HG02870 (cell line): ENCODE measurements at regions not wholly inside any gene's neighbourhood (a gene's known extent, or its start where the extent isn't known, plus 50 kb on each side); places are given as distances from the start of the nearest gene placed in this dataset.
"Not testable (repeated sequence)": the region's sequence is repeated elsewhere in the genome, so short reads cannot be mapped to it uniquely, and the experiment has no call there.

Source experiments
- ATAC-seq: cut with Tn5 transposase; IDR thresholded peaks from one replicate; pipeline ENCODE4 v1.9.1; 2021; ENCODE audit warnings: mild to moderate bottlenecking, moderate library complexity; ENCODE audit not compliant: unreplicated experiment

DNA sequence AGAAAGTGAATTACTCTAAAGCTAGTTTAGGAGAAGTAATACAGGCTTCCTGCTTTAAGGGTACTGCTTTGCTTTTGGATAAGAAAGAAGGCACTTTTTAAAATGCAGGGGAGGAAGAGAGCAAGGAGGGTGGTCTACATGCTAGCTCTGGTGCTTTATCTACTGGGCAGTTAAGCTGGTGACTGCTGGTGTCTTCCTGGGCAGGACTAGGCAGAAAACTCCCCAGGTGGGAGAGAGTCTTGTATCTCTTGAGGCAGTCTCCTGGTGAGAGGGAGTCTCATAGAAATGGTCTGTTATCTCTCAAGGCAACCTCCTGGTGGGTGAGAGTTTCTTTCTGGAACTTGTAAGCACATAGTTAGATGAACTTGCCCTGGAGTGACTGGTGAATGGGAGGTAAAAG lies 953.9 kb upstream of the GOT2 start:
- no peak for ATAC-seq

DNA sequence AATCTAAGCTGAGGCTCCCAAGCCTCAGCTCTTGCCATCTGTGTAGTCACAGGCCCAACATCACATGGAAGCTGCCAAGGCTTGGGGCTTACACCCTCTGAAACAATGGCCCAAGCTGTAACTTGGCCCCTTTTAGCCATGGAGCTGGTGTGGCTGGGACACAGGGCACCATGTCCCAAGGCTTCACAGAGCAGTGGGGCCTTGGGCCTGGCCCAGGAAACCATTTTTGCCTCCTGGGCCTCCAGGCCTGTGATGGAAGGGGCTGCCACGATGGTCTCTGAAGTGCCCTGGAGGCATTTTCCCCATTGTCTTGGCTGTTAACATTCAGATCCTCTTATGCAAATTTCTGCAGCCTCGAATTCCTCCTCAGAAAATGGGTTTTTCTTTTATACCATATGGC lies 952.3 kb upstream of the GOT2 start:
- ATAC-seq: no peak

DNA sequence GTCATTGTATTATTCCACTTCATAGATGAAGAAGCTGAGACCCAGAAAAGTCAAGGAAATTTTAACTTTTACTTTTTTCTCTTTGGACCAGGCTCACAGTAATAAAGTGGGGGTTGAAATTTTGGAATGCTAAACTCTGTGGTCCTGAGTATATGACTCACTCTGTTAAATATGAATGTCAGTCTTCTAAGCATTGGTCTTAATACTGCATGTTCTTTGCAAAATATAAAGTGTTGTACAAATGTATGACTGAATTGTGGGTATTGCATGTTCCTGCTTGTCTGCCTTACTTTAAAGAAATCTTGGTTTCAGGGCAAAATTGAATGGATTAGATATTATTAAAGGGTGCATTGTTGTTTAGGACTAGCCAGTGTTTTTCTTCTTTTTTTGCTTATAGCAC lies 950.8 kb upstream of the GOT2 start:
- ATAC-seq: no peak

DNA sequence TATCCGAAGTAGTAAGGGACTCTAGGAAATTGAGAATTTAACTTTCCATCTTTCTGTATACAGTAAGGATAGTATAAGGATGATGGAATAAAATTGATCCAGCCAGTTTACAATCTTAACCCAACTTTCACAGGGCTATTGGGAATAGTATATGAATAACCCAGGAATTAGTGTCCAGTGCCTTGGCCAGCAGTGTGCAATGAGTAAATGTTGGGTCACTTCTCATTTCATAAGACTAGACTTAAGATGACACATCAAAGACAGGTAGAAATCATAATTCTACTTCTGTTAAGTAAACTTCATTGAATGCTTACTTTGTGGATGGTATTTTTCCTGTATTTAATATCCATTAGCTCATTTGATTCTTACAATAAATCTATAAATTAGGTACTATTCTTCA lies 949.6 kb upstream of the GOT2 start:
- no peak for ATAC-seq

DNA sequence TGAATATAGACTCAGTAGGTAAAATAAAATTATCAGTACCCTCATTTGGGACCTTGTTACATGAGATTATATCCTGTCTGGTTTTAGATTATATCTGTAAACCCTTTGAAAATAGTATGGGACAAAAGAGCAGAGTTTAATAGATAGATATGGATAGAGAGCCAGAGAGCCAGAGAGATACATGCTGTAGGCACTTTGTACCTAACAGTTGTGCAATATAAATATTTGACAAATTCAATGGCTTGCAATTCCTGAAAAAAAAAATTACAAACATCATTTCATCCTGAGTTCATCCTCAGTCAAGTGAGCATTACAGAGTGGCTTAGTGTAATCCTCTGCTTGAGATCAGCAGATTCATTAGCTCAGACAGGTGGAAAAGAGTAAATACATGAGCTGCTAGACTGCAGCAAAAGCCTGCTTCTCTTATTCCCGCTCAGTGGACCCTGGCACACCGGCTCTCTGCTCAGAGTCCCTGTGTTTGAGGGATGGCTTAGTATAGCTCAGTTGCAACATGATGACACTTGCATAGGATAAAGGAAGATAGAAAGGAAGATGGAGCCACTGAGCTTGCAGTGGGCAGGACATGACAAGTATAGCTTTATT lies 931.6 kb upstream of the GOT2 start:
- ATAC-seq: no peak

DNA sequence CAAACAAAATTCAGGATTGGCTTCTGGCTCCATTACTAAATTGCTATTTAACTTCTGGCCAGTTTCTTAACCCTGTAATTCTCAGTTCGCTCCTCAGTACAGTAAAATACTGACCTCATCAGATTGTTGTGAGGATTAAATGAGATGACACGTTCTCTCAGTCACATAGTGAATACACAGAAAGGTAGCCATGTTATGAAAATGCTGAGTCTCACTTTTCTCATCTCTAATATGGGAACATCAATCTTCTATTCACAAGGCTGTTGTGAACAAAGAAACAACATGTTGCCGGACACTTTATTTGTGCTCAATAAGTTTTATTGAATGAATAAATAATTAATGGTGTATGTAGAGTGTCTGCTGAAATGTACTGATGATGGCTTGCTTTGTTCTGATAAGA lies 924.5 kb upstream of the GOT2 start:
- no peak for ATAC-seq

DNA sequence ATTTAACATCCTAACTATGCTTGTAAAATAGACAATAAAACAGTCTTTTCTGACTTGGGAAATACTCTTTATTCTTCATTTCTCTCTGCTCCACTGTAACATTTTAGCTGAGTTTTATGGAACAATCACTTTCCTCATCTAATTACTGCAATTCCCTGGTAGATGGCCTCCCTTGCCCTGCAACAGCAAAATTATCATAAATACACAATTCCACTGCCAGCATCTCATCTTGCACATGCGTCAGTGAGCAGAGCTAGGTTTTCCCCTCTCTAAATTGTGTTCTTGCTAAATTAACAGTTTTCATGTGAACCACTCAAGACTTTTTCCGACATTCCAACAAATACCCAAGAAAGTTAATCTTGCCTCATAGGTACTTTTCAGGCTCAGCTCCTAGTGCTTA lies 920.9 kb upstream of the GOT2 start:
- no peak for ATAC-seq

DNA sequence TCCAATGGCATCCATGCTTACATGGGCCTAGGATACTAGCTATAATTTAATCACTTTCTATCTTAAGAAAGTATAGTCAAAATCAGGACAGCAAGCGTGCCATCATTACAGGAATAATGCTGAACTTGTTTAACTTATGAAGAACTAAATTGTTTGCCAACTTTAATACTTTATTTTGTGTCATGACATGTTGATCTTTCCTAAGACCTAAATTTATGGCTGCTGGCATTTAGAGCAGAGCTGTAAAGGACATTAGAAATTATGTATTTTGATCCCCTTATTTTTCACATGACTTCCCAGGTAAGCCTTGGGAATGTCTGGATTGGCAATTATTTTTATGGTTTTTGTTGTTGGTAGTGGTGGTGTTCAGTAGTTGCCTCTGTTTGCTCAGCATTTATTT lies 920.3 kb upstream of the GOT2 start:
- ATAC-seq: no peak

DNA sequence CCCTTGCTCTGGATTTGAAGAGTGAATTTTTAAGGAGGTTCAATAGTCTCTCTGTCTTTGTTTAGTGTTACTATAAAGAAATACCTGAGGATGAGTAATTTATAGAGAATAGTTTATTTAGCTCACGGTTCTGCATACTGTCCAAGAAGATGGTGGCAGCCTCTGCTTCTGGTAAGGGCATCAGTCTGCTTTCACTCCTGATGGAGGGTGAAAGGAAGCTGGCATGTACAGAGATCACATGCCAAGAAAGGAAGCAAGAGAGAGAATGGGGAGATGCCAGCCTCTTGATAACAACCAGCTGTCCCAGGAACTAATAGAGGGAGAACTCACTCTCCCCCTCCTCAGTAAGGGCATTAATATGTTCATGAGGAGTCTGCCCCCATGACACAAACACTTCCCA lies 917.5 kb upstream of the GOT2 start:
- no peak for ATAC-seq

DNA sequence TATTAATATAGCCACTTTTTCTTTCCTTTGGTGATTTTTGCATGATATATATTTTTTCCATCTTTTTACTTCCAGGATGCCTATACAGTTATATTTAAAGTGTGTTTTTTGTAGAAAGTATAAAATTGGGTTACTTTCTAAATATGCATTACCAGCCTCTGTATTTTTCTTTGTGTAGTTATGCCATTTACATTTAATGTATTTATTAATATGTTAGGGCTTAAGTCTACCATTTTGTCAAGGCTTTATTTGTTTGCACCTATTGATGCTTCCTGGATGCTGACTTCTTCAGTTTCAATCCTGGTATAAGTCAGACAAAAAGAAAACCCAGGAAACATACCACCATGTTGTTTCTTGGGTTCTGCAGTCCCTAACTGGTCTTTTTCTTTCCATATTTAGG lies 911.1 kb upstream of the GOT2 start:
- no peak for ATAC-seq

DNA sequence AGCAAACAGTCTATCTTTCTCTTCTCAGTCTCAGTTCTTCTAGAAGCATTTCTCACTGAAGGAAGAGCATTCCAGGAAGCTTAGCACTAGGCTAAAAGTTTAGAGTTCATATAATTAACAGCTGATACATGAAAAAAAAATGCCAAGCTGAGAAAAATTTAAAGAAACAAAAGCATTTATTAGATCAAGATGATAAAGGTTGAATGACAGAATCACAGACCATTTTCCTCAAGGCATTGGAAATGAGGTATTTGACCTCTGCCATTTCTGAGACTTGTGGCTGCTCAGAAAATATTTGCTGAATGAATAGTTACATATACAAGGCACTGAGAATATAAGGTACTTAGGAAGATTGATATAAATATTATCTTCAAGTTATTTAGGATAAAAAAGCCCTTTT lies 901.6 kb upstream of the GOT2 start:
- ATAC-seq: no peak

DNA sequence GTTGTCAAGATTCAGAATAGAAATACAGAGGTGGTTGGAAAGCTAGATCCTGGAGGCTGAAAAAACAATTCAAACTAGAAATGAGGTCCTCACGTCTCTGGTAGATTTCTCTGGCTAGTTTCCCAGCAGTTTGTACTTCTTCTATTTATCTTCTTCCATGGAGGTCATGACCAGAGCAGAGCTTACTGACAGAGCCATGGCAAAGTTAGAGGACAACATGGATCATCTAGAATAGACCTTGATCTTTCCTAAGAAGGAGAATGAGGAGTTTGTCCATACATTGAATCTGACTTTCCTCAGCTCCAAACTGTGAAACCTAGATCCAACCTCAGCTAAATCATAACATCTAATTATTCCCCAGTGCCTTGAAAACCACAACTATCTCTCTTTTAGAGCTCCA lies 900.8 kb upstream of the GOT2 start:
- ATAC-seq: no peak

DNA sequence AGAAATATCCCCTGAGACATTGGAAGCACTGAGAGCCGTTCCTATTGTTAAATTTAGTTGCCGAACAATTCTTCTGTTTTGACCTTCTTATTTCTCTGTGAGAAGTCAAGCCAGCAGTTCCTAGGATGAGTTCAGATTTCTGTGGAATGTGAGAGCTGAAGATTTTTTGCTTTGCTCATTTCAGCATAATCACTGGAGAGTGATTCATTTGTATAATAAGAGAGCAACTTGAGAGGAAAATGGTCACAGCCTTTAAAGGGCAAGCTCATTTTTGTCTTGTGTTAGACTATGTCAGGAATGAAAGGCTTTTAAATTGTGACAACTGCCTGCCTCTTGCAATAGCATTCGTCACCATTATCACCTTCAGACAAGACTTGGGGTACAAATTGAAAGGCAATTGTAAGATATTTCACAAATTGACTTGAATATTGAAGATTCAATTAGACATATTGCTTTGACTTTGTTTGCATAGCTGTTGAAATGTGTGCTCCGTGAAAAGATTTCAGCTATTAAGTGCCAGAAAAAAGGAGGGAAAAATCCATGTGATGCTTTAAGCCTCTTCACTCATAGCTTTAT lies 900.0 kb upstream of the GOT2 start:
- no peak for ATAC-seq

DNA sequence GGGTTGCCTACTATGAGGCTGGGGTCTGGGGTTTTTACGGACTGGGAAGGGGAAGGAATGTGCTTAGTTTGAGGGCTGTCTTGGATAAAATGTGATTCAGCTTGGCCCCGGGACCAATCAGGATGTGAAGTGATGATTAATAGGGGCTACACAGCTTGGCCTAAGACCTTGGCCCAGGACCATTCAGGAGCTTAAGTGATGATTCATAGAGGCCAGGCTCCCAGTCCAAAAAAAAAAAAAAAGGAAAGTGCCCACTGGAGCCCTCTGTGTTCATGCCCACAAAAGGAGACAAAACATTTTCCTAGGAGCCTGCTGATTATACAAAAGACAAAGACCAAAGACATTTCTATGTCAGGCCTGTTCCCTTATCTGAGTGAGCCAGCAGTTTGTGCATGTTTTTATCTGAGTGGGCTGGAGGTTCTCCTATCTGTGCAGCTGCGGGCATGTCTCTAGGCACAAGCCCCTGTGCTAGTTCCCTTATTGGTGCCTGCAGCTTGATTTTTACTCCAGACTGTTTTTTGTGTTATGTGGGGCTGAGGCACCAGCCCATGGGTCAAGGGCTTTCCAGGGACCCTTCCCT lies 898.2 kb upstream of the GOT2 start:
- no peak for ATAC-seq

DNA sequence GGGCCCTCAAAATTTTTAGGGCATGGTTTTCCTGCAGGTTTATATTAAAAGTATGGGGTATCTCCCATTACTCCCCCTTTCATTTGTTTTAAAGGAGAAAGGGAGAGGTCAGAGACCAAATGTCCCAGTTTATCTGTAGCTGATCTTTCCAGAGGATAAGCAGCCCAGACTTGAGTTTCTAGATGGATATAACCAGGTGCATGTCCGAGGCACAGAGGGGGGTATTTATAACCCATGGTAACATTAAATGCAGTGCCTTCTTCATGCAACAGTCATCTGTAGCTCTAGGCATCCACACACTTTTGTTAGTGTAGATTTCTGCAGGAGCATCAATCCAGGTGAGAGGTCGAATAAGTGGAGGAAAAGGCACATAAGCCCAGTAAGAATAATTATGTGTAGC lies 890.3 kb upstream of the GOT2 start:
- not testable (repeated sequence) for ATAC-seq

DNA sequence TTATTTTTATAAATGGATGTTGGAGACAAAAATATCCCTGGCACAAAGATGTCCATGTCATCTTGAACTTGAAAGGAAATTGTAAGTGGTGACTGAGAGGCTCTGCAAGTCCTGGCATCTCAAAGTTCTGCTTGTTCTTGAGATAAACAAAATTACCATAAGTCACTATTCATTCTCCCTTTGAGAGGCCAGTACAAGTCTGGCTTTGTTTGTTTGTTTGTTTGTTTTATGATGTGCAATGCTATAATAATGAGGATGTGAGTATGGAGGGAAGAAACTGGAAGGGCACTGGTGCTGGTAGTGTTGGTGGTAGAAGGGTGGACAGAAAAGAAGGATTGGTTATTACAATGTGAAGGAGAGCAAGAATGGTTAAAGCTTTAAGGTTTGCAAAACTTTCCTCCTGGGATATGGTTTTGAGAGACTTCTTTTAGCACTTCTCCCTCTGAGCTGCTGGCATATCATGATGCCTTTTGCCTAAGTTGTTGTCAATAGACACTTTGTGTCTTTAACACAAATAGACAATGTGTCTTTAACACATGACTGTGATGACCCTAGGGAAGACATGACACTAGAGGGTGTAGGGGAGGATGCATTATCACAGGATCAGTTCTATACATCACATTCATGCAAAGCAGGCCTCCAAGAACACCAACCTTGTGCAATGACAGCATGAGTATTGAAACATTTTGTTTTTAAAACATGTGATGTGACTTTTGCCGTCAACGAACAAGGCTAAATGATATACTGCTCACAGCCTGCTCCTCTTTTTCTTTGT lies 880.5 kb upstream of the GOT2 start:
- ATAC-seq: no peak

DNA sequence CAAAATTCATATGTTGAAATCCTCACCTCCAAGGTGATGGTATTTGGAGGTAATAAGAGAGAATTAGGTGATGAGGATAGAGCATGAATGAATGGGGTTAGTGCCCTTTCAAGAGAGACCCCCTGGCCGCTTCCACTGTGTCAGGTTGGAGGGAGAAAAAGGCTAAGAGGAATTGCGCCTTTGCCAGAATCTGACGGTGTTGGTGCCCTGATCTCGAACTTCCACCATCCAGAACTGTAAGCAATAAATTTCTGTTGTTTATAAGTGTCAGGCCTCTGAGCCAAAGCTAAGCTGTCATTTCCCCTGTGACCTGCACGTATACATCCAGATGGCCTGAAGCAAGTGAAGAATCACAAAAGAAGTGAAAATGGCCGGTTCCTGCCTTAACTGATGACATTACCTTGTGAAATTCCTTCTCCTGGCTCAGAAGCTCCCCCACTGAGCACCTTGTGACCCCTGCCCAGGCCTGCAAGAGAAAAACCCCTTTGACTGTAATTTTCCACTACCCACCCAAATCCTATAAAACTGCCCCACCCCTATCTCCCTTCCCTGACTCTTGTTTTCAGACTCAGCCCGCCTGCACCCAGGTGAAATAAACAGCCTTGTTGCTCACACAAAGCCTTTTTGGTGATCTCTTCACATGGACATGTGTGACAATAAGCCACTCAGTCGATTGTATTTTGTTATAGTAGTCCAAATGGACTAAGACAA lies 878.9 kb upstream of the GOT2 start:
- ATAC-seq: not testable (repeated sequence)

DNA sequence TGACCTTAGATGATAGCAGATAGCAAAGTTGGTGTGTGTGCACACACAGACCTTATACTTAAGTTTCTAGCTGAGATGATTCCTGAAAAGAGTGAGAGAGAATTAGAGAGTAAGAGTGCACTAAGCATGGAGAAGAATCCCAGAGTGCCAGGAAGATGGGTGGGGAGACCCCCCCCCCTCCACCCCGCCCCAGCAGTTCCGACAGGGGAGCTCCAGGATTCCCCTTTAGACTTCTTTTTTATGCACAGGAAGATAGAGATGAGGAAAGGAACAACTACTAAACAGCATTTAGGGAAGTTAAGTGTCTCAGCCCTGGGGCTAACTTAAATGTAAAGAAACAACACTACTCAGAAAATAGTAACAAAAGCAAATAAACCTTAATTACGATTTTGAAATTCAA lies 878.0 kb upstream of the GOT2 start:
- no peak for ATAC-seq

DNA sequence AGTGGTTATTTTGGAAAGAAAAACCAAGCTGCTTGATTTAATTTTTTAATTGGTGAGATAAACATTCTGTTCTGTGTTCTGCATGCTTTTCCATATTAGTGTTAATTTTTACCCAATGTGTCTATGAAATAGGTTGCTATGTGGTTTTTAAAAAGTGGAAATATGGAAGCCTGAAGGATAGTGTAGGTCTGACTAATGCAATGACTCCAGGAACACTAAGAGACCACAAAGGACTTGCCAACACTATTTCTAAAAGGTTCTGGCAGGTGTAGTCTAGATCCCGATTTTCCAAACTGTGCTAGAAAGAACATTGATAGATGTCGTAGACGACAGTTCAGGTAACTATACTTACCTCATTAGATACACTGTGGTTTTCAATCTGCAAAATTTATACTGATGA lies 877.4 kb upstream of the GOT2 start:
- no peak for ATAC-seq

DNA sequence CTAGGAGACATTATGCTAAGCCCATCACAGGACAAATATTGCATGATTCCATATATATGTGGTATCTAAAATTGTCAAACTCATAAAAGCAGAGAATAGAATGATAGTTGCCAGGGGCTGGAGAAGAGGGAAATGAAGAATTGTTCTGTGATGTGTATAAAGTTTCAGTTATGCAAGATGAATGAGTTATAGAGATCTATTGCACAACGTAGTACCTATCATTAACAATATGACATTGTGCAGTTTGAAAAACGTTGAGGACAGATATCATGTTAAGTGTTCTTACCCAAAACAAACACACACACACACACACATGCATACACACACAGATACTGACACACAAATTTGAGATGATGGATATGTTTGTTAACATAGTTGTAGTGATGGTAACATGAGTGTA lies 871.6 kb upstream of the GOT2 start:
- ATAC-seq: no peak

DNA sequence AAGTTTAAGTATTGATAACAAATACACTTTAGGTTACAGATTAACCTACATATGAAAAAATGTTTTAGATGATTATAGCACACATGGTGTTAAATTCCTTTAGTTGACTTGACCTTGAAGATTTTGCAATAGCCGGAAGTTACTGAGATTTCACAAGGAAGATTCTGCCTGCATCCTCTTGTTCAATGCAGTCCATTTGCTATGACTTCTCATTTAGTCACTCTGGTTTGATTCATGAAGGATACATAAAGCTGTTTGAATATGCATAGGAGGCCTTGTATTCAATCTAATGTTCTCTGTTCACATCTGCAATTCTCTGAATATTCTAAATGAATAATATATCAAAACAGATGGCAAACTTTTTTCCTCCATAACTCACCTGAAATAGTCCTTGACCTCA lies 870.2 kb upstream of the GOT2 start:
- no peak for ATAC-seq

DNA sequence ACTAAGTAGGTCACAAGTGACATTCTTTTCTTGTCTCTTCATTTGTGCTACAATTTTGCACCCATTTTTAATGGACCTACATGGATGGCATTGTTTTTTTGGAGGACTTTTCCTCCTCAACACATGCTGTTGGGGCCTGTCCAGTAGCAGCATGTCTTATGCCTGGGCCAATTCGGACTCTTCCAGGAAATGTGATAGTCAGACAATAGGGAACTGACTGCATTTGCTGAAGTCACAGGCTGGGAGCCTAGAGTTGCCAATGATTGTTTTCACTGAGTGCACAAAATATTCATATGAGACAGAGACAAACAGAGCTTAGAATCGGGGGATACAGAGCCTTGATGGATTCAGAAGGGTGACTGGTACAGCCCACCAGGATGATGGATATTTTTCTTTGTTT lies 867.3 kb upstream of the GOT2 start:
- ATAC-seq: no peak
